ENCODE measurements at regions not wholly inside any gene's neighbourhood (a gene's known extent, or its start where the extent isn't known, plus 50 kb on each side); places are given as distances from the start of the nearest gene placed in this dataset.

DNA sequence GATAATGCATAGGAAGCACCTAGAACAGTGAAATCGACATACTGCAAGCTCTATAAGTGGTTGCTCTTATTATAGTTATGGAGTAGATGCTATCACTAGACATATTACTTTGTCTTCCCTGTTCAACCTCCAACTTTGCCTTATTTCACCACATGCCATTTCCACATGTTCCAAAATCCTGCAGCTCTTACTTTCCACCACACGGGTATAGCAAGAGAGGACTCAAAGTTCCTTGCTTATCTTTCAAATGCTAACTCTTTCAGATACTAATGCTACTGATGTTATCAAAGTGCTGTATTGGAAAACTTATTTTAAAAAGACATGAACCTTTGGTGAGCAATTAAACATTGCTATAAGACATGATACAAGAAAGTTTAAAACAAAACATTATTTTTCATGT, 1130.1 kb downstream of the HACE1 start:
- TF ChIP-seq POLR2A (IDR thresholded peaks at IDR 0.05; ENCODE audit: low read length) = no peak
- no peak for TF ChIP-seq GATA1 (IDR thresholded peaks at IDR 0.05; ENCODE audit: low read depth, low read length)
